PC-9 (cell line): ENCODE measurements at regions not wholly inside any gene's neighbourhood (a gene's known extent, or its start where the extent isn't known, plus 50 kb on each side); places are given as distances from the start of the nearest gene placed in this dataset.

ENCODE experiments used
- EZH2 ChIP-seq: fragments of 200-600 bp; sonication (generic); IDR thresholded peaks from 2 replicates; pipeline ENCODE4 v1.8.0; 2017; ENCODE audit warnings: antibody characterized with exemption, low read depth
- TF ChIP-seq, protein P1 (sequence below): fragments of 200-600 bp; sonication (generic); conservative IDR thresholded peaks from 2 replicates; pipeline ENCODE4 v1.6.1; 2017; ENCODE audit warnings: mixed run types, antibody characterized with exemption, mild to moderate bottlenecking, moderate library complexity

DNA sequence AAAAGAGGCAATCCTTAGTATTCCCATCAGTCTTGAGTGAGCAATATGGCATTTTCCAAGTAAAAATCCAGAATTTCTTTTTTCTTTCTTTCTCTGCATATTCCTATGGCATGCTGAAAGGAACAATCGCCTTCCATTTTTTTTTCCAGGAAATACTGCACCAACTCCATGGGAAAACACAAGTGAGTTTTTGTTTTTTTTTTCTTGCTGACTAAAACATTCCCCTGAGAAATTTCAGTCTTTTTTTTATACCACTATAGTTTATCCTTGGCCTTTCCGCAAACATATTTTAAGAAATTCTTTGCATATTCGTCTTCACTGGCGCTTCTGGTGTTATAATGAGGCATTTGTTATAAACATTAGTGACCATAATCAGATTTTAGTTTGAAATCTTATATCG lies 429.6 kb upstream of the MDFIC2 start:
- TF ChIP-seq, protein P1, sequence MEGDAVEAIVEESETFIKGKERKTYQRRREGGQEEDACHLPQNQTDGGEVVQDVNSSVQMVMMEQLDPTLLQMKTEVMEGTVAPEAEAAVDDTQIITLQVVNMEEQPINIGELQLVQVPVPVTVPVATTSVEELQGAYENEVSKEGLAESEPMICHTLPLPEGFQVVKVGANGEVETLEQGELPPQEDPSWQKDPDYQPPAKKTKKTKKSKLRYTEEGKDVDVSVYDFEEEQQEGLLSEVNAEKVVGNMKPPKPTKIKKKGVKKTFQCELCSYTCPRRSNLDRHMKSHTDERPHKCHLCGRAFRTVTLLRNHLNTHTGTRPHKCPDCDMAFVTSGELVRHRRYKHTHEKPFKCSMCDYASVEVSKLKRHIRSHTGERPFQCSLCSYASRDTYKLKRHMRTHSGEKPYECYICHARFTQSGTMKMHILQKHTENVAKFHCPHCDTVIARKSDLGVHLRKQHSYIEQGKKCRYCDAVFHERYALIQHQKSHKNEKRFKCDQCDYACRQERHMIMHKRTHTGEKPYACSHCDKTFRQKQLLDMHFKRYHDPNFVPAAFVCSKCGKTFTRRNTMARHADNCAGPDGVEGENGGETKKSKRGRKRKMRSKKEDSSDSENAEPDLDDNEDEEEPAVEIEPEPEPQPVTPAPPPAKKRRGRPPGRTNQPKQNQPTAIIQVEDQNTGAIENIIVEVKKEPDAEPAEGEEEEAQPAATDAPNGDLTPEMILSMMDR, result no peak
- no peak for TF ChIP-seq EZH2
